ENCODE measurements at regions not wholly inside any gene's neighbourhood (a gene's known extent, or its start where the extent isn't known, plus 50 kb on each side); places are given as distances from the start of the nearest gene placed in this dataset.

GRCh38 chr4:23374259-23374658 is 515.6 kb downstream of the PPARGC1A start:
- Histone ChIP-seq H3K4me1 (ENCODE audit: low read length) (no peaks in the 10 kb centered on the region), H4K20me1 (ENCODE audit: insufficient read depth, low read length) (no peaks in the 10 kb centered on the region), H3K9me2 (replicated peaks; ENCODE audit: insufficient read depth, low read length) (no peaks in the 10 kb centered on the region), H3K4me2 (ENCODE audit: low read depth, low read length) (no peak overlapping the region), H3K9ac (ENCODE audit: low read length) (no peak overlapping the region), H3K27me3 (replicated peaks; ENCODE audit: insufficient read depth, low read length) (no peaks in the 10 kb centered on the region), H3K27ac (ENCODE audit: low read length) (no peak overlapping the region), H2AFZ (ENCODE audit: low read length) (no peak overlapping the region), H3K36me3 (replicated peaks; ENCODE audit: insufficient read depth, low read length) (no peaks in the 10 kb centered on the region), H3K79me2 (ENCODE audit: low read length) (no peaks in the 10 kb centered on the region), H3K9me3 (replicated peaks; ENCODE audit: insufficient read depth, low read length) (no peaks in the 10 kb centered on the region), H3K4me3 (ENCODE audit: low read length) (no peak overlapping the region), H3F3A (ENCODE audit: insufficient read depth, low read length) (no peaks in the 10 kb centered on the region)
- TF ChIP-seq CTCF (IDR thresholded peaks at IDR 0.05; ENCODE audit: low read length) (no peak), EZH2phosphoT487 (IDR thresholded peaks at IDR 0.05; ENCODE audit: low read length) (no peak), EZH2 (optimal IDR thresholded peaks at IDR 0.05; ENCODE audit: low read depth, low read length) (no peak)
- DNase-seq = no peak

- Histone ChIP-seq H3K27ac (ENCODE audit: low read length) (no peak overlapping the region), H3K79me2 (ENCODE audit: low read length) (no peaks in the 10 kb centered on the region), H4K20me1 (ENCODE audit: insufficient read depth, low read length) (no peaks in the 10 kb centered on the region), H2AFZ (ENCODE audit: low read length) (no peak overlapping the region), H3K9ac (ENCODE audit: low read length) (no peak overlapping the region), H3K9me3 (replicated peaks; ENCODE audit: insufficient read depth, low read length) (no peaks in the 10 kb centered on the region), H3K4me2 (ENCODE audit: low read depth, low read length) (no peak overlapping the region), H3K27me3 (replicated peaks; ENCODE audit: insufficient read depth, low read length) (no peaks in the 10 kb centered on the region), H3K4me1 (ENCODE audit: low read length) (no peaks in the 10 kb centered on the region), H3K4me3 (ENCODE audit: low read length) (no peak overlapping the region), H3K9me2 (replicated peaks; ENCODE audit: insufficient read depth, low read length) (no peaks in the 10 kb centered on the region), H3F3A (ENCODE audit: insufficient read depth, low read length) (no peaks in the 10 kb centered on the region), H3K36me3 (replicated peaks; ENCODE audit: insufficient read depth, low read length) (no peaks in the 10 kb centered on the region)
- TF ChIP-seq EZH2 (optimal IDR thresholded peaks at IDR 0.05; ENCODE audit: low read depth, low read length) = no peak
- no peak for TF ChIP-seq CTCF (IDR thresholded peaks at IDR 0.05; ENCODE audit: low read length)
- no peak for TF ChIP-seq EZH2phosphoT487 (IDR thresholded peaks at IDR 0.05; ENCODE audit: low read length)
- no peak for DNase-seq
Observed at GRCh38 chr4:23373261-23373660, 516.6 kb downstream of the PPARGC1A start.

GRCh38 chr4:23371533-23371932 is 518.3 kb downstream of the PPARGC1A start:
- Histone ChIP-seq H2AFZ (ENCODE audit: low read length) (no peak overlapping the region), H3K79me2 (ENCODE audit: low read length) (no peaks in the 10 kb centered on the region), H3K4me2 (ENCODE audit: low read depth, low read length) (no peak overlapping the region), H3K4me1 (ENCODE audit: low read length) (no peaks in the 10 kb centered on the region), H3K36me3 (replicated peaks; ENCODE audit: insufficient read depth, low read length) (no peaks in the 10 kb centered on the region), H3K9me2 (replicated peaks; ENCODE audit: insufficient read depth, low read length) (no peaks in the 10 kb centered on the region), H3K4me3 (ENCODE audit: low read length) (no peak overlapping the region), H3K9me3 (replicated peaks; ENCODE audit: insufficient read depth, low read length) (no peaks in the 10 kb centered on the region), H3K27me3 (replicated peaks; ENCODE audit: insufficient read depth, low read length) (no peaks in the 10 kb centered on the region), H3K9ac (ENCODE audit: low read length) (no peak overlapping the region), H3F3A (ENCODE audit: insufficient read depth, low read length) (no peaks in the 10 kb centered on the region), H4K20me1 (ENCODE audit: insufficient read depth, low read length) (no peaks in the 10 kb centered on the region), H3K27ac (ENCODE audit: low read length) (no peak overlapping the region)
- TF ChIP-seq EZH2phosphoT487 (IDR thresholded peaks at IDR 0.05; ENCODE audit: low read length) = no peak
- no peak for TF ChIP-seq EZH2 (optimal IDR thresholded peaks at IDR 0.05; ENCODE audit: low read depth, low read length)
- no peak for TF ChIP-seq CTCF (IDR thresholded peaks at IDR 0.05; ENCODE audit: low read length)
- DNase-seq = no peak
